Myocyte (in vitro differentiated cells): ENCODE measurements at regions not wholly inside any gene's neighbourhood (a gene's known extent, or its start where the extent isn't known, plus 50 kb on each side); places are given as distances from the start of the nearest gene placed in this dataset.
"Not testable (repeated sequence)": the region's sequence is repeated elsewhere in the genome, so short reads cannot be mapped to it uniquely, and the experiment has no call there.

Experiments used
- DNase-seq: peaks from one replicate; pipeline ENCODE4 v3.0.0-alpha.2; 2012; ENCODE audit warnings: low read depth

DNA sequence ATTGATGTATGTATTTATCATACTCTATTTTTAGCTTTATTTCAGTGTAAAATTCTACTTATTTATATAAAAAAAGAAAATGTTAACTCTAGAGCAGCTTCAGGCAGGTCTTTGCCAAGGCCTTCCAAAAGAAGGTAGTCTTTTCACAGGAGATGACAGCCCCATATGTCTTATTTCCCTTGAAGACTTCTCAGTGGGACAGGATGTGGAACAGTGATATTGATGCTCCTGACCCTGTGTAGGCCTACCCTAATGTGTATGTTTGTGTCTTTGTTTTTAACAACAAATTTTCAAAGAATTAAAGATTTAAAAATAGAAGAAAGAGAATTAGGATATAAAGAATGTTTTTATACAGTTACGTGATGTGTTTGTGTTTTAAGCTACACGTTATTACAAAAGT lies 1593.6 kb downstream of the AMY1C start:
- no peak for DNase-seq

- no peak for DNase-seq
These were observed 1609.8 kb downstream of the AMY1C start for GRCh38 chr1:105359457-105359856.

- no peak for DNase-seq
These were observed 1612.7 kb downstream of the AMY1C start for GRCh38 chr1:105362438-105362837.

DNA sequence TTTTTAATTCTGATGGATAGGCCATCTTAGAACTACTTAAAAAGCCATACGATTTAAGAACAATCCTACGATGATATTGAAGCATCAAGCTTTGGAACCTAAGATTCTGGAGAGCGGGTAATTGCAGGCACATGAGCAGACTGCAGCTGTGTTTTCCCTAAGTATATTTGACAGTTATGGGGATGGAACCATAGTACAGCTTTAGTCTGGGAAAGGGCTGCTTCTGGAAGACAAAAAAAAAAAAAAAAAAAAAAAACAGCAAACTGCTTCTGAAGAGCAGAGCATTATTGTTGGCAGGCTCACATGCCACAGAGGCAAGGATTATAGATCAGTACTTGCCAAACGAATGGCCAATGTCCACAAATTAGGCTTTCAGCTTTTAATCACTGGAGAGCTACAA lies 1618.7 kb downstream of the AMY1C start:
- DNase-seq = no peak

- DNase-seq = no peak
These were observed 1624.0 kb downstream of the AMY1C start for GRCh38 chr1:105373681-105374080.

- no peak for DNase-seq
These were observed 1636.8 kb downstream of the AMY1C start for GRCh38 chr1:105386489-105386888.

- DNase-seq = no peak
These were observed 1646.3 kb downstream of the AMY1C start for GRCh38 chr1:105396001-105396400.

DNA sequence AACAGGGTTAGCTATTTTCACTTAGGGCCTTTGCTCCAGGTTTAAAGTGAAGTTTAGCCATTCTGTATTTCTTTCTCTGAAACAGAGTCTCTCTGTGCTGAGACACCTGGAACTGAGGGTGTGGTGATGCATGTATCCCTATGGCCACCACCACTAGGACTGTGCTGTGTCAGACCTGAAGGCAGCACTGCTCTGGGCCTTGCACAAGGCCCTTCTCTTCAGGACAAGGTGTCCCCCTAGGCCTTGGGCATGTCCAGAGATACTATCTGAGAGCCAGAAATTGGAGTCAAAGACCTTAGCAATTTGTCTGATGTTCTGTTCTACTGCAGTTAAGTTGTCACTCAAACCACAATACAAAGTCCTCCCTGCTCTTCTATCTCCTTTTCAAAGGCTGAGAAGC lies 1649.2 kb downstream of the AMY1C start:
- no peak for DNase-seq

DNA sequence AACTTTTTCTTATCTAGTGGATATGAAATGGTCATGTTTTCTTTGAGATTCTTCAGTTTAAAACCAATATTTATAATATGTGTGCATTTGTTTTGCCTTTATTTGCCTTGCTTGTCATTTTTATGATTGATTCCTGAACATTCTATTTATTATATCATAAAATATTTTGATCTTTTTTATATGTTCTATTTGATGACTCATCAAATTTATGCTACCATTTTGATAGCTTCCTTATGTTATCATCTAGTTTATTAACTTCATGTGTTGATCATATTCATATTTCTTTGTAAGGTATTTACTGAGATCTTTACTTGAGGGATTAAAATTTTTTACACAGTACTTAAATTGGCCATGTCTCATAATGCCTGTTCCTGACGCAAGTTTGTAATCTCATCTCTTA lies 1650.0 kb downstream of the AMY1C start:
- no peak for DNase-seq

GRCh38 chr1:105416261-105416660 lies 1640.2 kb upstream of the PRMT6 start:
- no peak for DNase-seq

- no peak for DNase-seq
These were observed 1637.4 kb upstream of the PRMT6 start for GRCh38 chr1:105419030-105419429.

- no peak for DNase-seq
These were observed 1628.9 kb upstream of the PRMT6 start for GRCh38 chr1:105427543-105427942.

- DNase-seq = no peak
These were observed 1619.8 kb upstream of the PRMT6 start for GRCh38 chr1:105436589-105437259.

DNA sequence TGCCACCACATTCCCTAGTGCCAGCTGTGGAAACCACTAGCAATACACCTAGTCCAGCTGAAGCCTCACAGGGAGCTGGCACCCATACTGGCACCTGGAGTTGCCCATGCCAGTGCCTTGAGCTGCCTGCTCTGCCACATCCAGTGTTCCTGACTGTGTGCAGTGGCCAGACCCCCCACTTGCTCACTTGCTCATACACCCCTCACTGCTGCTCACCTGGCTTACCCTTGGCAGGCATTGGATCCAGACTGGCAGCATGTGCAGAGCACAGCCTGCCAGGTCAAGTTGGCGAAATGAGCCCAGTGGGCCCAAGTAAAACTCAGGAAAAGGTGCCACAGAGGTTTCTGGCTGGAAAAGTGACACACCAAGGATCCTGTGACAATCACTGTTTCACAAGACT lies 1618.6 kb upstream of the PRMT6 start:
- DNase-seq = no peak

GRCh38 chr1:105442901-105443300 lies 1613.6 kb upstream of the PRMT6 start:
- DNase-seq = no peak

- DNase-seq = no peak
These were observed 1596.7 kb upstream of the PRMT6 start for GRCh38 chr1:105459759-105460158.

GRCh38 chr1:105462308-105462707 lies 1594.2 kb upstream of the PRMT6 start:
- no peak for DNase-seq

- DNase-seq = no peak
These were observed 1588.9 kb upstream of the PRMT6 start for GRCh38 chr1:105467549-105467948.

- DNase-seq = not testable (repeated sequence)
These were observed 1585.9 kb upstream of the PRMT6 start for GRCh38 chr1:105470541-105470940.

GRCh38 chr1:105483436-105483835 lies 1573.0 kb upstream of the PRMT6 start:
- DNase-seq = no peak

DNA sequence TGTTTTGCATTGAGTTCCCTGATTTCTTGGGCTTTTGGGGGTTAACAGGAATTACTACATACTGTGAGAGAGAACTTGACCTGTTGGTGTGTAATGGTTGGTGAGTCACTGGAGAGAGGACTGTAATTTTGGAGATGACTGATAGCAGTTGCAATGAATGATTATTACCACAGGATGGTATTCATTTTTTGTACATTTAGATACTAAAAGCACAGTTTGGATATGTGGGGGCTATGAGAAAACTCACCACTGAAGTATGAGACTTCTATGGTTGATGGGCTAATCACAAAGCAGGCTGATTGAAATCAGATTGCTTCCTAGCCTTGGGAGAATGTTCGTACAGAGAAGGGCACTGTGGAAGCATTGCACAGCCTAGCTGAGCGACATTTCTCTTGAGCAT lies 1571.3 kb upstream of the PRMT6 start:
- DNase-seq = no peak

- no peak for DNase-seq
These were observed 1563.6 kb upstream of the PRMT6 start for GRCh38 chr1:105492921-105493320.

GRCh38 chr1:105516068-105516467 lies 1540.4 kb upstream of the PRMT6 start:
- no peak for DNase-seq

GRCh38 chr1:105533996-105534395 lies 1522.5 kb upstream of the PRMT6 start:
- no peak for DNase-seq
